WTC11 (cell line): ENCODE measurements at regions not wholly inside any gene's neighbourhood (a gene's known extent, or its start where the extent isn't known, plus 50 kb on each side); places are given as distances from the start of the nearest gene placed in this dataset.

Experiments used
- ATAC-seq: fragments of 200-7000 bp; cut with Tn5 transposase; 2 replicates; pipeline ENCODE4 v1.10.0; 2021; ENCODE audit warnings: mild to moderate bottlenecking, moderate library complexity
- CTCF ChIA-PET: fragments of 300-600 bp; sonication (Branson Sonifier 250); formaldehyde crosslinking; loops from one replicate; lab custom pipeline; 2021; ENCODE audit warnings: antibody characterized with exemption; lab: Charles Lee
- POLR2A ChIA-PET: fragments of 350-600 bp; sonication (Branson Sonifier 250); formaldehyde crosslinking; loops from one replicate; lab custom pipeline; 2021; ENCODE audit warnings: antibody characterized with exemption; lab: Charles Lee
- DNase-seq: peaks from one replicate; pipeline ENCODE4 v3.0.0; 2021; ENCODE audit warnings: low spot score
- H3K27ac Mint-ChIP-seq: 2 replicates; pipeline ENCODE4 v1.8.0; 2021; ENCODE audit warnings: mixed read lengths
- H3K27me3 Mint-ChIP-seq: 2 replicates; pipeline ENCODE4 v1.8.0; 2021; ENCODE audit warnings: low read depth, mild to moderate bottlenecking, moderate library complexity, mixed read lengths
- H3K36me3 Mint-ChIP-seq: 2 replicates; pipeline ENCODE4 v1.8.0; 2021; ENCODE audit warnings: mixed read lengths
- H3K4me1 Mint-ChIP-seq: 2 replicates; pipeline ENCODE4 v1.8.0; 2022; ENCODE audit warnings: mixed read lengths
- H3K4me3 Mint-ChIP-seq: 2 replicates; pipeline ENCODE4 v1.8.0; 2021; ENCODE audit warnings: mild to moderate bottlenecking, moderate library complexity, mixed read lengths
- H3K9me3 Mint-ChIP-seq: 2 replicates; pipeline ENCODE4 v1.8.0; 2021; ENCODE audit warnings: mixed read lengths
- CREB1 ChIP-seq: sonication (generic); formaldehyde crosslinking; IDR thresholded peaks from 2 replicates; pipeline ENCODE4 v1.8.0; 2023; ENCODE audit warnings: mild to moderate bottlenecking, missing genetic modification reagents
- CREM ChIP-seq: sonication (generic); formaldehyde crosslinking; IDR thresholded peaks from 2 replicates; pipeline ENCODE4 v1.8.1; 2022; ENCODE audit warnings: mild to moderate bottlenecking, missing genetic modification reagents, moderate library complexity
- STAT6 ChIP-seq: sonication (generic); formaldehyde crosslinking; conservative IDR thresholded peaks from 2 replicates; pipeline ENCODE4 v1.8.1; 2023; ENCODE audit warnings: mild to moderate bottlenecking, low read depth, missing genetic modification reagents, moderate library complexity
- TEAD4 ChIP-seq: sonication (generic); formaldehyde crosslinking; IDR thresholded peaks from 2 replicates; pipeline ENCODE4 v1.8.0; 2022; ENCODE audit warnings: mild to moderate bottlenecking, missing genetic modification reagents
- ZNF121 ChIP-seq: sonication (generic); formaldehyde crosslinking; IDR thresholded peaks from 2 replicates; pipeline ENCODE4 v1.8.0; 2023; ENCODE audit warnings: missing genetic modification reagents
- ZNF232 ChIP-seq: sonication (generic); formaldehyde crosslinking; IDR thresholded peaks from 2 replicates; pipeline ENCODE4 v1.8.0; 2022; ENCODE audit warnings: mild to moderate bottlenecking, missing genetic modification reagents
- ZNF263 ChIP-seq: sonication (generic); formaldehyde crosslinking; IDR thresholded peaks from 2 replicates; pipeline ENCODE4 v1.8.1; 2022; ENCODE audit warnings: low read depth, mild to moderate bottlenecking, moderate library complexity, missing genetic modification reagents
- ZNF317 ChIP-seq: sonication (generic); formaldehyde crosslinking; IDR thresholded peaks from 2 replicates; pipeline ENCODE4 v1.8.1; 2023; ENCODE audit warnings: low read depth, mild to moderate bottlenecking, moderate library complexity, missing genetic modification reagents, borderline replicate concordance
- ZNF423 ChIP-seq: fragments of 250-450 bp; sonication (Bioruptor Pico); IDR thresholded peaks from 2 replicates; pipeline ENCODE4 v2.1.2; 2022; ENCODE audit warnings: mild to moderate bottlenecking, moderate library complexity
- ZNF671 ChIP-seq: fragments of 250-450 bp; sonication (Bioruptor Pico); IDR thresholded peaks from 2 replicates; pipeline ENCODE4 v1.8.0; 2021; ENCODE audit warnings: mild to moderate bottlenecking
- TF ChIP-seq, protein P1 (sequence below): fragments of 250-450 bp; sonication (Bioruptor Pico); IDR thresholded peaks from 2 replicates; pipeline ENCODE4 v2.1.2; 2022; ENCODE audit warnings: mild to moderate bottlenecking, moderate library complexity
- TF ChIP-seq, protein P2 (sequence below): fragments of 250-450 bp; sonication (Bioruptor Pico); conservative IDR thresholded peaks from 2 replicates; pipeline ENCODE4 v1.9.0; 2021; ENCODE audit warnings: mild to moderate bottlenecking
- TF ChIP-seq, protein P3 (sequence below): fragments of 200-600 bp; IDR thresholded peaks from 2 replicates; pipeline ENCODE4 v1.8.0; 2022; ENCODE audit warnings: antibody characterized with exemption
- TF ChIP-seq, protein P4 (sequence below): sonication (generic); formaldehyde crosslinking; IDR thresholded peaks from 2 replicates; pipeline ENCODE4 v1.8.0; 2022; ENCODE audit warnings: mild to moderate bottlenecking, missing genetic modification reagents

DNA sequence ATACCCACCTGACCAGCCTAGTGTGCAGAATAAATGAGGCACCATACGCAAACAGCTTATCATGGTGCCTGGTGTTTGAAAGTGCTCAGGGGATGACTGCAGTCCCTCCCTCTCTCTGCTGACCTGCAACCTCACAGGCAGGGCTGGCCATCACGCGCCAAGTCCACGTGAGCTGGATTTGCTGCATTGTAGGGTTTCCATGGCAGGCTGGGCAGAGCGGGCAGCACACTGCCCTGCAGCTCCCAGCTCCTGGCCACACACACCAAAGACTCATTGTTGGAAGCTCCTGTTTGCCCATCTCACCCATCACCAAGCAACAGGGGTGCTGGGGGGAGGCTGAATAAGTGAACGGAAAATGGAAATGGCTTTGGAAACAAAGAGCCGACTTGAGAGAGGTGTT, 81.8 kb downstream of the IRX3 start:
- no peak for DNase-seq
- peaks cover 11% of the 10 kb centered on the region; the same call in 1 of the 2 replicates for H3K9me3 Mint-ChIP-seq
- no peak overlapping the region for H3K27ac Mint-ChIP-seq
- no peak for TF ChIP-seq CREB1
- TF ChIP-seq, protein P1, sequence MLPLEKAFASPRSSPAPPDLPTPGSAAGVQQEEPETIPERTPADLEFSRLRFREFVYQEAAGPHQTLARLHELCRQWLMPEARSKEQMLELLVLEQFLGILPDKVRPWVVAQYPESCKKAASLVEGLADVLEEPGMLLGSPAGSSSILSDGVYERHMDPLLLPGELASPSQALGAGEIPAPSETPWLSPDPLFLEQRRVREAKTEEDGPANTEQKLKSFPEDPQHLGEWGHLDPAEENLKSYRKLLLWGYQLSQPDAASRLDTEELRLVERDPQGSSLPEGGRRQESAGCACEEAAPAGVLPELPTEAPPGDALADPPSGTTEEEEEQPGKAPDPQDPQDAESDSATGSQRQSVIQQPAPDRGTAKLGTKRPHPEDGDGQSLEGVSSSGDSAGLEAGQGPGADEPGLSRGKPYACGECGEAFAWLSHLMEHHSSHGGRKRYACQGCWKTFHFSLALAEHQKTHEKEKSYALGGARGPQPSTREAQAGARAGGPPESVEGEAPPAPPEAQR (CRISPR knock-in tag): no peak
- no peak for TF ChIP-seq ZNF317 (CRISPR knock-in tag)
- TF ChIP-seq, protein P2, sequence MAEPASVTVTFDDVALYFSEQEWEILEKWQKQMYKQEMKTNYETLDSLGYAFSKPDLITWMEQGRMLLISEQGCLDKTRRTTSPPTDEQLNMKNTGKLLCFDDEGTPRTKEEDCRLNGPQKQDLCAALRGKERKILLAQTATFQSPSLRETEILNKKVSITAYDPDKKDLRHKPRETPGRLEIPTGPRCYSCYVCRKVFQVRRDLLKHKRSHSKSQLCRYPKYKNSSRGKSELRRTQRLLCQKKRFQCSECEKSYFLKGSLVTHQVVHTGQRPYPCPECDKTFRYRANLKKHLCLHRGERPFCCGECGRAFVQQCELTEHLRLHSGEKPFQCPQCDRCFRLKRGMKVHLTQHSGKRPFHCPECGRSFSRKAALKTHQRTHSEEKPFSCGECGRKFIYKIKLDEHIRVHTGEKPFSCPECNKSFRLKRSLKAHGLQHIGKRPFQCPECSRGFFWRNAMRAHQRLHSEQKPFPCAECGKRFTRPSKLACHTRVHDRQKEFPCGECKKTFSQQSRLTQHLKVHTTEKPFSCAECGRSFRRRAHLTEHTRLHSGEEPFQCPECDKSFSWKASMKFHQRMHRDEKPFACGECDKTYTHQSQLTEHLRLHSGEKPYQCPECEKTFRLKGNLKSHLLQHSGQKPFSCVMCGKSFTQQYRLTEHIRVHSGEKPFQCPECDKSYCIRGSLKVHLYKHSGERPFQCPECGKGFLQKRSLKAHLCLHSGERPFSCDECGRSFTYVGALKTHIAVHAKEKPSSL: no peak
- TF ChIP-seq, protein P3, sequence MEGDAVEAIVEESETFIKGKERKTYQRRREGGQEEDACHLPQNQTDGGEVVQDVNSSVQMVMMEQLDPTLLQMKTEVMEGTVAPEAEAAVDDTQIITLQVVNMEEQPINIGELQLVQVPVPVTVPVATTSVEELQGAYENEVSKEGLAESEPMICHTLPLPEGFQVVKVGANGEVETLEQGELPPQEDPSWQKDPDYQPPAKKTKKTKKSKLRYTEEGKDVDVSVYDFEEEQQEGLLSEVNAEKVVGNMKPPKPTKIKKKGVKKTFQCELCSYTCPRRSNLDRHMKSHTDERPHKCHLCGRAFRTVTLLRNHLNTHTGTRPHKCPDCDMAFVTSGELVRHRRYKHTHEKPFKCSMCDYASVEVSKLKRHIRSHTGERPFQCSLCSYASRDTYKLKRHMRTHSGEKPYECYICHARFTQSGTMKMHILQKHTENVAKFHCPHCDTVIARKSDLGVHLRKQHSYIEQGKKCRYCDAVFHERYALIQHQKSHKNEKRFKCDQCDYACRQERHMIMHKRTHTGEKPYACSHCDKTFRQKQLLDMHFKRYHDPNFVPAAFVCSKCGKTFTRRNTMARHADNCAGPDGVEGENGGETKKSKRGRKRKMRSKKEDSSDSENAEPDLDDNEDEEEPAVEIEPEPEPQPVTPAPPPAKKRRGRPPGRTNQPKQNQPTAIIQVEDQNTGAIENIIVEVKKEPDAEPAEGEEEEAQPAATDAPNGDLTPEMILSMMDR: no peak
- TF ChIP-seq ZNF423 (CRISPR knock-in tag): no peak
- TF ChIP-seq STAT6 (CRISPR knock-in tag): no peak
- TF ChIP-seq ZNF263 (CRISPR knock-in tag): no peak
- TF ChIP-seq ZNF121: no peak
- no peak for TF ChIP-seq TEAD4 (CRISPR knock-in tag)
- TF ChIP-seq ZNF671: no peak
- no peak for TF ChIP-seq ZNF232
- TF ChIP-seq, protein P4, sequence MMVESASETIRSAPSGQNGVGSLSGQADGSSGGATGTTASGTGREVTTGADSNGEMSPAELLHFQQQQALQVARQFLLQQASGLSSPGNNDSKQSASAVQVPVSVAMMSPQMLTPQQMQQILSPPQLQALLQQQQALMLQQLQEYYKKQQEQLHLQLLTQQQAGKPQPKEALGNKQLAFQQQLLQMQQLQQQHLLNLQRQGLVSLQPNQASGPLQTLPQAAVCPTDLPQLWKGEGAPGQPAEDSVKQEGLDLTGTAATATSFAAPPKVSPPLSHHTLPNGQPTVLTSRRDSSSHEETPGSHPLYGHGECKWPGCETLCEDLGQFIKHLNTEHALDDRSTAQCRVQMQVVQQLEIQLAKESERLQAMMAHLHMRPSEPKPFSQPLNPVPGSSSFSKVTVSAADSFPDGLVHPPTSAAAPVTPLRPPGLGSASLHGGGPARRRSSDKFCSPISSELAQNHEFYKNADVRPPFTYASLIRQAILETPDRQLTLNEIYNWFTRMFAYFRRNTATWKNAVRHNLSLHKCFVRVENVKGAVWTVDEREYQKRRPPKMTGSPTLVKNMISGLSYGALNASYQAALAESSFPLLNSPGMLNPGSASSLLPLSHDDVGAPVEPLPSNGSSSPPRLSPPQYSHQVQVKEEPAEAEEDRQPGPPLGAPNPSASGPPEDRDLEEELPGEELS (CRISPR knock-in tag): no peak
- TF ChIP-seq CREM (CRISPR knock-in tag): no peak
- H3K27me3 Mint-ChIP-seq: no peaks in the 10 kb centered on the region; the same call in 1 of the 2 replicates
- H3K4me3 Mint-ChIP-seq: no peak overlapping the region
- CTCF ChIA-PET: interaction anchor here (0.5 to 1.1 kb wide), 2 partner anchors 9 to 43 kb away, joined by 3 read pairs; no protein-coding TSS in a partner anchor
- no peak for ATAC-seq
- POLR2A ChIA-PET: no interaction called here
- peaks cover 3% of the 10 kb centered on the region; the same call in 1 of the 2 replicates for H3K4me1 Mint-ChIP-seq
- no peaks in the 10 kb centered on the region for H3K36me3 Mint-ChIP-seq

DNA sequence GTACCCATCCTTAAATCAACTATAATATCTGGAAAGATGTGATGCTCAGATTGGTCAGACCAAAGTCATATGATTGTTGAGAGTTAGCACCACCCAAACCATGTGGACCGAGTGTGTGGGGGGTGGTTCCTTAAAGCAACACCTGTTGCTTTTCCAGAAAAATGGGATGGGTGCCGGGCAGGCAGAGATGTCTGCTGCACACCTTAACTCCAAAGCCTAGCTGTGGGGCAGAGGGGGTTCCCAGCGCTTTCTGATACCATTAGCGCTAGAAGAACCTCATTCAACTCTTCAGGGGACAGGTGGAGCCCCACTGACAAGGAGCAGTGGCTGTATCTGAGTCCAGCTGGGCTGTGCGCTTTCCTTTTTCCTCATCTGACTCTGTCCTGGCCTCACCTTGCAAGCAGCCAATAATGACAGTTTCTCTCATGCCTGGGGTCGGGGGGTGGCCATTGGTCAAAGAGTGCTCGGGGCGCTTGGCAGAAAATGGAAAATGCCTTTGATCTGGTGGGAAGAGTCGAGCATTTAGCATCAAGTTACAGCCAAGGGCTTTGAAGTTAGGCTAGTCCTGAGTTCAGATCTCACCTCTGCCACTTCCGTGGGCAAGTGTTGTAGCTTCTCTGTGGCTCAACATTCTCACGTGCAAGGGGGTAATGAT, 82.6 kb downstream of the IRX3 start:
- TF ChIP-seq ZNF121: no peak

More for the DNA sequence above, 82.6 kb downstream of the IRX3 start:
- ATAC-seq (no peak), DNase-seq (no peak)
- H3K36me3 Mint-ChIP-seq: no peaks in the 10 kb centered on the region
- H3K9me3 Mint-ChIP-seq: peaks cover 11% of the 10 kb centered on the region; the same call in 1 of the 2 replicates
- H3K4me1 Mint-ChIP-seq: peaks cover 3% of the 10 kb centered on the region; the same call in 1 of the 2 replicates
- H3K27ac Mint-ChIP-seq: no peak overlapping the region
- CTCF ChIA-PET: interaction anchor here (1.1 kb wide), 1 partner anchor 8 kb away, joined by 3 read pairs; no protein-coding TSS in a partner anchor
- POLR2A ChIA-PET: no interaction called here
- H3K27me3 Mint-ChIP-seq: no peaks in the 10 kb centered on the region; the same call in 1 of the 2 replicates
- no peak overlapping the region for H3K4me3 Mint-ChIP-seq
